HL-60 (cell line): ENCODE measurements at regions not wholly inside any gene's neighbourhood (a gene's known extent, or its start where the extent isn't known, plus 50 kb on each side); places are given as distances from the start of the nearest gene placed in this dataset.

Experiments used
- CTCF ChIP-seq: IDR thresholded peaks from one replicate; pipeline ENCODE4 v1.5.1; 2011; ENCODE audit warnings: low read length, control low read depth, inconsistent platforms; ENCODE audit not compliant: insufficient read depth
- GABPA ChIP-seq: IDR thresholded peaks from 2 replicates; pipeline ENCODE4 v1.6.1; 2012; ENCODE audit warnings: low read depth
- POLR2AphosphoS5 ChIP-seq: IDR thresholded peaks from 2 replicates; pipeline ENCODE4 v1.6.1; 2012; ENCODE audit warnings: low read depth
- SPI1 ChIP-seq: IDR thresholded peaks from 2 replicates; pipeline ENCODE4 v1.6.1; 2012; ENCODE audit warnings: low read depth, mild to moderate bottlenecking, borderline replicate concordance
- TF ChIP-seq, protein P1 (sequence below): IDR thresholded peaks from 2 replicates; pipeline ENCODE4 v1.6.1; 2012; ENCODE audit warnings: low read depth; ENCODE audit not compliant: insufficient replicate concordance

DNA sequence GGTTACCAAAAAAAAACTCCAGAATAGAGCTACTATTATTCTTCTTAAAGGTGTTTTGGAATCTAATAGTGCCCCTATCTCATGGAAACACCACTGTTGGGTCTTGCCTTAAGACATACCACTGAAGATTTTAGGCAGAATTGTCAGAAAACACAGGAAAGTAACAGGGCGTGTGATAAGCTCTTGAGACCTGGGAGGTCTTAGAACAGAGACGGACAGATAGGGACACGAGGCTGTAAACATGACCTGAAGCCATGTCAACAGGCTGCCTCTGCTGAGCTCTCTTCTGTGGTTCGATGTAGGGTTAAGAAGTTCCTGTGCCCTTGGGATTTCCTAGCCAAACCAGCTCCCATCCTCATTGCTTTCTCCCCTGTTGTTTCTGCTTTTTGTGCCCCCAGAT lies 69.3 kb downstream of the CTSL start:
- TF ChIP-seq, protein P1, sequence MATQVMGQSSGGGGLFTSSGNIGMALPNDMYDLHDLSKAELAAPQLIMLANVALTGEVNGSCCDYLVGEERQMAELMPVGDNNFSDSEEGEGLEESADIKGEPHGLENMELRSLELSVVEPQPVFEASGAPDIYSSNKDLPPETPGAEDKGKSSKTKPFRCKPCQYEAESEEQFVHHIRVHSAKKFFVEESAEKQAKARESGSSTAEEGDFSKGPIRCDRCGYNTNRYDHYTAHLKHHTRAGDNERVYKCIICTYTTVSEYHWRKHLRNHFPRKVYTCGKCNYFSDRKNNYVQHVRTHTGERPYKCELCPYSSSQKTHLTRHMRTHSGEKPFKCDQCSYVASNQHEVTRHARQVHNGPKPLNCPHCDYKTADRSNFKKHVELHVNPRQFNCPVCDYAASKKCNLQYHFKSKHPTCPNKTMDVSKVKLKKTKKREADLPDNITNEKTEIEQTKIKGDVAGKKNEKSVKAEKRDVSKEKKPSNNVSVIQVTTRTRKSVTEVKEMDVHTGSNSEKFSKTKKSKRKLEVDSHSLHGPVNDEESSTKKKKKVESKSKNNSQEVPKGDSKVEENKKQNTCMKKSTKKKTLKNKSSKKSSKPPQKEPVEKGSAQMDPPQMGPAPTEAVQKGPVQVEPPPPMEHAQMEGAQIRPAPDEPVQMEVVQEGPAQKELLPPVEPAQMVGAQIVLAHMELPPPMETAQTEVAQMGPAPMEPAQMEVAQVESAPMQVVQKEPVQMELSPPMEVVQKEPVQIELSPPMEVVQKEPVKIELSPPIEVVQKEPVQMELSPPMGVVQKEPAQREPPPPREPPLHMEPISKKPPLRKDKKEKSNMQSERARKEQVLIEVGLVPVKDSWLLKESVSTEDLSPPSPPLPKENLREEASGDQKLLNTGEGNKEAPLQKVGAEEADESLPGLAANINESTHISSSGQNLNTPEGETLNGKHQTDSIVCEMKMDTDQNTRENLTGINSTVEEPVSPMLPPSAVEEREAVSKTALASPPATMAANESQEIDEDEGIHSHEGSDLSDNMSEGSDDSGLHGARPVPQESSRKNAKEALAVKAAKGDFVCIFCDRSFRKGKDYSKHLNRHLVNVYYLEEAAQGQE = no peak
- TF ChIP-seq POLR2AphosphoS5 (no peak), CTCF (no peak), GABPA (no peak), SPI1 (no peak)
